Common myeloid progenitor, CD34-positive (primary cell): ENCODE measurements at regions not wholly inside any gene's neighbourhood (a gene's known extent, or its start where the extent isn't known, plus 50 kb on each side); places are given as distances from the start of the nearest gene placed in this dataset.

Experiments used
- CTCF ChIA-PET: fragments of 350-600 bp; sonication (Branson Sonifier 250); formaldehyde crosslinking; loops from one replicate; lab custom pipeline; 2021; ENCODE audit warnings: antibody characterized with exemption; lab: Charles Lee
- POLR2A ChIA-PET: fragments of 350-600 bp; sonication (Branson Sonifier 250); formaldehyde crosslinking; loops from one replicate; lab custom pipeline; 2021; ENCODE audit warnings: antibody characterized with exemption; lab: Charles Lee
- DNase-seq, 3 donors: peaks; one replicate each; pipeline versions ENCODE4 v3.0.0 to v3.0.0-alpha.2; 2013
- H3K27ac ChIP-seq, 2 experiments: 1 replicate in 1 of 2; 2 replicates in 1 of 2; pipeline ENCODE4 v1.7.0; 2013; ENCODE audit warnings: inconsistent platforms in 2 of 2, low read length in 2 of 2, mild to moderate bottlenecking in 2 of 2, low read depth in 1 of 2, moderate library complexity in 1 of 2; ENCODE audit not compliant: severe bottlenecking in 2 of 2, insufficient read depth in 1 of 2, poor library complexity in 1 of 2
- H3K27me3 ChIP-seq, 5 experiments: replicated peaks in 2 of 5; 1 replicate in 3 of 5; 2 replicates in 2 of 5; pipeline versions ENCODE4 v1.6.1 to v1.7.0; 2013; ENCODE audit warnings: low read length in 4 of 5, mild to moderate bottlenecking in 2 of 5, moderate library complexity in 2 of 5, inconsistent platforms in 1 of 5; ENCODE audit not compliant: insufficient read depth in 5 of 5, control insufficient read depth in 4 of 5
- H3K36me3 ChIP-seq, 4 experiments: 1 replicate in 2 of 4; 2 replicates in 2 of 4; pipeline versions ENCODE4 v1.6.1 to v1.7.0; 2013; ENCODE audit warnings: low read length in 3 of 4, control low read depth in 1 of 4, mild to moderate bottlenecking in 1 of 4; ENCODE audit not compliant: control insufficient read depth in 4 of 4, insufficient read depth in 4 of 4
- H3K4me1 ChIP-seq, 4 experiments: 1 replicate in 3 of 4; 2 replicates in 1 of 4; pipeline versions ENCODE4 v1.6.1 to v1.7.1; 2013; ENCODE audit warnings: low read length in 3 of 4, mild to moderate bottlenecking in 3 of 4, control low read depth in 1 of 4, inconsistent platforms in 1 of 4, moderate library complexity in 1 of 4; ENCODE audit not compliant: control insufficient read depth in 4 of 4, insufficient read depth in 4 of 4; ENCODE audit errors: control extremely low read depth in 1 of 4
- H3K4me3 ChIP-seq, 7 experiments: 1 replicate in 4 of 7; 2 replicates in 3 of 7; pipeline versions ENCODE4 v1.5.1 to v1.7.0; 2013; ENCODE audit warnings: mild to moderate bottlenecking in 7 of 7, low read length in 6 of 7, moderate library complexity in 6 of 7, inconsistent platforms in 2 of 7, low read depth in 2 of 7, control low read depth in 1 of 7; ENCODE audit not compliant: insufficient read depth in 4 of 7, control insufficient read depth in 1 of 7; ENCODE audit errors: extremely low read depth in 1 of 7
- H3K9me3 ChIP-seq, 5 experiments: 1 replicate in 4 of 5; 2 replicates in 1 of 5; pipeline versions ENCODE4 v1.6.1 to v1.7.1; 2013; ENCODE audit warnings: low read length in 4 of 5, mild to moderate bottlenecking in 2 of 5, inconsistent platforms in 1 of 5, low read depth in 1 of 5, moderate library complexity in 1 of 5; ENCODE audit not compliant: control insufficient read depth in 4 of 5, insufficient read depth in 2 of 5; ENCODE audit errors: control extremely low read depth in 1 of 5
- WGBS: methylation state at CpG from one replicate; pipeline ENCODE4 v1.1.5; 2013; ENCODE audit not compliant: insufficient coverage; 5-methylcytosine and 5-hydroxymethylcytosine counted together

GRCh38 chr20:58600756-58601155, 50.3 kb upstream of the STX16 start:
- ChIA-PET CTCF (interaction anchor here (0.6 kb wide), 1 partner anchor 954 kb away, joined by 3 read pairs; no protein-coding TSS in a partner anchor), POLR2A (no interaction called here)
- Histone ChIP-seq H3K27me3 (peaks cover 0 to 17% (median 2%) of the 10 kb centered on the region in 5 experiments), H3K27ac (no peak overlapping the region), H3K4me1 (no peaks in the 10 kb centered on the region), H3K36me3 (no peaks in the 10 kb centered on the region), H3K9me3 (peaks cover 0 to 5% (median 0%) of the 10 kb centered on the region in 5 experiments), H3K4me3 (no peak overlapping the region)
- DNase-seq, result no peak
- 90% methylated on average over 3 of the region's 4 CpGs for WGBS

GRCh38 chr20:58599966-58600365, 51.1 kb upstream of the STX16 start:
- no peak overlapping the region for H3K4me3 ChIP-seq
- H3K36me3 ChIP-seq, result no peaks in the 10 kb centered on the region
- H3K9me3 ChIP-seq, result peaks cover 0 to 5% (median 0%) of the 10 kb centered on the region in 5 experiments
- CTCF ChIA-PET, result no interaction called here
- WGBS, result 97% methylated on average over 9 of the region's 10 CpGs
- no peak for DNase-seq
- no peaks in the 10 kb centered on the region for H3K4me1 ChIP-seq
- peaks cover 0 to 17% (median 1%) of the 10 kb centered on the region in 5 experiments for H3K27me3 ChIP-seq
- POLR2A ChIA-PET, result no interaction called here
- no peak overlapping the region for H3K27ac ChIP-seq

- 86% methylated on average over 6 of the region's 6 CpGs for WGBS
- ChIA-PET POLR2A (no interaction called here), CTCF (no interaction called here)
- H3K27me3 ChIP-seq, result peaks cover 0 to 28% (median 2%) of the 10 kb centered on the region in 5 experiments
- peaks cover 0 to 5% (median 0%) of the 10 kb centered on the region in 5 experiments for H3K9me3 ChIP-seq
- no peak for DNase-seq
- no peaks in the 10 kb centered on the region for H3K36me3 ChIP-seq
- no peak overlapping the region for H3K27ac ChIP-seq
- no peaks in the 10 kb centered on the region for H3K4me1 ChIP-seq
- no peak overlapping the region for H3K4me3 ChIP-seq
Measured at GRCh38 chr20:58598211-58599015, 52.7 kb upstream of the STX16 start.

- Histone ChIP-seq H3K4me3 (no peak overlapping the region), H3K36me3 (no peaks in the 10 kb centered on the region), H3K9me3 (peaks cover 0 to 5% (median 0%) of the 10 kb centered on the region in 5 experiments), H3K4me1 (no peaks in the 10 kb centered on the region), H3K27ac (no peak overlapping the region), H3K27me3 (peaks cover 0 to 35% (median 4%) of the 10 kb centered on the region in 5 experiments)
- WGBS, result 70% methylated on average over 18 of the region's 18 CpGs
- POLR2A ChIA-PET, result no interaction called here
- CTCF ChIA-PET, result no interaction called here
- DNase-seq, result no peak
Measured at GRCh38 chr20:58597249-58597891, 53.7 kb upstream of the STX16 start.

GRCh38 chr20:58596750-58597248, 54.3 kb upstream of the STX16 start:
- ChIA-PET POLR2A (no interaction called here), CTCF (no interaction called here)
- no peaks in the 10 kb centered on the region for H3K4me1 ChIP-seq
- WGBS, result 84% methylated on average over 14 of the region's 16 CpGs
- peaks cover 0 to 36% (median 4%) of the 10 kb centered on the region in 5 experiments for H3K27me3 ChIP-seq
- H3K36me3 ChIP-seq, result no peaks in the 10 kb centered on the region
- H3K9me3 ChIP-seq, result peaks cover 0 to 5% (median 0%) of the 10 kb centered on the region in 5 experiments
- H3K27ac ChIP-seq, result no peak overlapping the region
- no peak overlapping the region for H3K4me3 ChIP-seq
- no peak for DNase-seq

GRCh38 chr20:58596244-58596643, 54.8 kb upstream of the STX16 start:
- WGBS, result 100% methylated on average over 4 of the region's 6 CpGs
- peaks cover 0 to 5% (median 0%) of the 10 kb centered on the region in 5 experiments for H3K9me3 ChIP-seq
- H3K4me1 ChIP-seq, result no peaks in the 10 kb centered on the region
- no peak overlapping the region for H3K4me3 ChIP-seq
- peaks cover 0 to 40% (median 4%) of the 10 kb centered on the region in 5 experiments for H3K27me3 ChIP-seq
- no peak overlapping the region for H3K27ac ChIP-seq
- ChIA-PET CTCF (no interaction called here), POLR2A (no interaction called here)
- no peaks in the 10 kb centered on the region for H3K36me3 ChIP-seq
- no peak for DNase-seq

- DNase-seq, result no peak
- CTCF ChIA-PET, result no interaction called here
- peaks cover 0 to 5% (median 0%) of the 10 kb centered on the region in 5 experiments for H3K9me3 ChIP-seq
- no peak overlapping the region for H3K27ac ChIP-seq
- peaks cover 2 to 50% (median 8%) of the 10 kb centered on the region in 5 experiments for H3K27me3 ChIP-seq
- H3K4me3 ChIP-seq, result no peak overlapping the region
- H3K4me1 ChIP-seq, result no peaks in the 10 kb centered on the region
- no CpG with 5 or more reads among the region's 3 CpGs for WGBS
- POLR2A ChIA-PET, result no interaction called here
- H3K36me3 ChIP-seq, result no peaks in the 10 kb centered on the region
Measured at GRCh38 chr20:58595167-58595566, 55.9 kb upstream of the STX16 start.
